H9 (cell line): ENCODE measurements at regions not wholly inside any gene's neighbourhood (a gene's known extent, or its start where the extent isn't known, plus 50 kb on each side); places are given as distances from the start of the nearest gene placed in this dataset.

ENCODE experiments used
- DNase-seq: peaks from one replicate; pipeline ENCODE4 v3.0.0-alpha.2; 2017
- H2AFZ ChIP-seq: one replicate; pipeline ENCODE4 v1.6.1; 2013; ENCODE audit warnings: mild to moderate bottlenecking, low read length, control low read depth, moderate library complexity
- H2AK5ac ChIP-seq: 2 replicates; pipeline ENCODE4 v1.6.1; 2013; ENCODE audit warnings: low read length, control low read depth, mixed read lengths; ENCODE audit not compliant: insufficient read length
- H2BK120ac ChIP-seq: one replicate; pipeline ENCODE4 v1.6.1; 2013; ENCODE audit warnings: low read depth, mild to moderate bottlenecking, low read length, control low read depth, inconsistent platforms; ENCODE audit not compliant: poor library complexity, severe bottlenecking
- H2BK12ac ChIP-seq: 2 replicates; pipeline ENCODE4 v1.6.1; 2013; ENCODE audit warnings: low read length, control low read depth, mixed read lengths, low read depth; ENCODE audit not compliant: insufficient read length
- H2BK15ac ChIP-seq: 2 replicates; pipeline ENCODE4 v1.6.1; 2013; ENCODE audit warnings: low read depth, low read length, control low read depth
- H2BK20ac ChIP-seq: one replicate; pipeline ENCODE4 v1.6.1; 2013; ENCODE audit warnings: low read depth, mild to moderate bottlenecking, low read length, control low read depth, inconsistent platforms; ENCODE audit not compliant: poor library complexity, severe bottlenecking
- H2BK5ac ChIP-seq: 2 replicates; pipeline ENCODE4 v1.6.1; 2013; ENCODE audit warnings: low read length, control low read depth, mixed read lengths; ENCODE audit not compliant: insufficient read length
- H3K14ac ChIP-seq: 2 replicates; pipeline ENCODE4 v1.6.1; 2013; ENCODE audit warnings: low read length, control low read depth; ENCODE audit not compliant: insufficient read depth
- H3K18ac ChIP-seq: 2 replicates; pipeline ENCODE4 v1.6.1; 2013; ENCODE audit warnings: low read depth, mild to moderate bottlenecking, mixed read lengths, low read length, control low read depth; ENCODE audit not compliant: insufficient read length
- H3K23ac ChIP-seq: 2 replicates; pipeline ENCODE4 v1.6.1; 2013; ENCODE audit warnings: low read length, control low read depth, mixed read lengths, low read depth; ENCODE audit not compliant: insufficient read length
- H3K23me2 ChIP-seq: 2 replicates; pipeline ENCODE4 v1.6.1; 2013; ENCODE audit warnings: low read depth, mild to moderate bottlenecking, mixed read lengths, low read length, control low read depth; ENCODE audit not compliant: insufficient read length, poor library complexity, severe bottlenecking
- H3K27ac ChIP-seq: 2 replicates; pipeline ENCODE4 v1.5.1; 2013; ENCODE audit warnings: low read length, control low read depth, mixed read lengths, low read depth; ENCODE audit not compliant: insufficient read length
- H3K27me3 ChIP-seq: 2 replicates; pipeline ENCODE4 v1.6.1; 2013; ENCODE audit warnings: low read length, control low read depth, inconsistent platforms; ENCODE audit not compliant: insufficient read depth
- H3K4ac ChIP-seq: 2 replicates; pipeline ENCODE4 v1.6.1; 2013; ENCODE audit warnings: low read depth, mild to moderate bottlenecking, control low read depth, inconsistent platforms, low read length, moderate library complexity
- H3K4me1 ChIP-seq: 2 replicates; pipeline ENCODE4 v1.6.1; 2013; ENCODE audit warnings: low read length, control low read depth, inconsistent platforms; ENCODE audit not compliant: insufficient read depth
- H3K4me2 ChIP-seq: 2 replicates; pipeline ENCODE4 v1.6.1; 2013; ENCODE audit warnings: low read length, control low read depth, mixed read lengths; ENCODE audit not compliant: insufficient read length, insufficient read depth
- H3K56ac ChIP-seq: 2 replicates; pipeline ENCODE4 v1.6.1; 2013; ENCODE audit warnings: low read depth, mild to moderate bottlenecking, mixed read lengths, low read length, control low read depth; ENCODE audit not compliant: insufficient read length
- H3K79me1 ChIP-seq: 2 replicates; pipeline ENCODE4 v1.6.1; 2013; ENCODE audit warnings: low read depth, mild to moderate bottlenecking, moderate library complexity, low read length, control low read depth, inconsistent platforms; ENCODE audit not compliant: insufficient read depth, poor library complexity, severe bottlenecking
- H3K79me2 ChIP-seq: 2 replicates; pipeline ENCODE4 v1.6.1; 2013; ENCODE audit warnings: low read length, control low read depth, inconsistent platforms; ENCODE audit not compliant: insufficient read depth
- H3K9ac ChIP-seq: 2 replicates; pipeline ENCODE4 v1.6.1; 2013; ENCODE audit warnings: low read length, control low read depth, mixed read lengths; ENCODE audit not compliant: insufficient read length; ENCODE audit errors: extremely low read depth
- H3K9me3 ChIP-seq: one replicate; pipeline ENCODE4 v1.6.1; 2013; ENCODE audit warnings: low read depth, low read length, inconsistent platforms; ENCODE audit not compliant: control insufficient read depth
- H3T11ph ChIP-seq: one replicate; pipeline ENCODE4 v1.6.1; 2013; ENCODE audit warnings: mild to moderate bottlenecking, low read length, control low read depth, inconsistent platforms
- H4K20me1 ChIP-seq: one replicate; pipeline ENCODE4 v1.6.1; 2013; ENCODE audit not compliant: control insufficient read depth, insufficient read length, insufficient read depth
- H4K5ac ChIP-seq: 2 replicates; pipeline ENCODE4 v1.6.1; 2013; ENCODE audit warnings: low read depth, mild to moderate bottlenecking, mixed read lengths, low read length, control low read depth; ENCODE audit not compliant: insufficient read length
- H4K8ac ChIP-seq: replicated peaks from 2 replicates; pipeline ENCODE4 v1.6.1; 2013; ENCODE audit warnings: low read length, control low read depth, mixed read lengths, low read depth; ENCODE audit not compliant: insufficient read length
- H4K91ac ChIP-seq: 2 replicates; pipeline ENCODE4 v1.6.1; 2013; ENCODE audit warnings: low read depth, mild to moderate bottlenecking, moderate library complexity, mixed read lengths, low read length, control low read depth; ENCODE audit not compliant: insufficient read length
- H3K27ac Mint-ChIP-seq, 3 experiments: 2 replicates in 2 of 3; 3 replicates in 1 of 3; pipeline ENCODE4 v1.8.0; 2020 to 2021; ENCODE audit warnings: mixed read lengths in 3 of 3, mild to moderate bottlenecking in 1 of 3, moderate library complexity in 1 of 3
- H3K27me3 Mint-ChIP-seq: 2 replicates; pipeline ENCODE4 v1.8.0; 2021; ENCODE audit warnings: low read depth, mild to moderate bottlenecking, moderate library complexity, mixed read lengths
- H3K36me3 Mint-ChIP-seq, 3 experiments: 2 replicates in 2 of 3; 3 replicates in 1 of 3; pipeline ENCODE4 v1.8.0; 2020 to 2021; ENCODE audit warnings: low read depth in 3 of 3, mixed read lengths in 3 of 3; ENCODE audit not compliant: insufficient read depth in 1 of 3
- H3K4me1 Mint-ChIP-seq, 2 experiments: 2 replicates each; pipeline ENCODE4 v1.8.0; 2020; ENCODE audit warnings: mixed read lengths in 2 of 2
- H3K4me3 Mint-ChIP-seq, 2 experiments: 2 replicates in 1 of 2; 3 replicates in 1 of 2; pipeline ENCODE4 v1.8.0; 2020 to 2021; ENCODE audit warnings: mild to moderate bottlenecking in 2 of 2, mixed read lengths in 2 of 2, moderate library complexity in 1 of 2
- H3K9me3 Mint-ChIP-seq, 2 experiments: 2 replicates in 1 of 2; 3 replicates in 1 of 2; pipeline ENCODE4 v1.8.0; 2020; ENCODE audit warnings: mild to moderate bottlenecking in 2 of 2, mixed read lengths in 2 of 2, moderate library complexity in 1 of 2
- CTCF ChIP-seq: fragments of 200-600 bp; sonication (generic); conservative IDR thresholded peaks from 3 replicates; pipeline ENCODE4 v1.8.0; 2021; ENCODE audit warnings: antibody characterized with exemption, mild to moderate bottlenecking
- WGBS: extraction: QIAGEN DNeasy Blood & Tissue Kit; methylation state at CpG from one replicate; pipeline ENCODE4 v1.1.7; 2013; ENCODE audit warnings: missing lambda C conversion rate, low lambda C conversion rate, mixed read lengths; ENCODE audit not compliant: insufficient read length; ENCODE audit errors: extremely low coverage; 5-methylcytosine and 5-hydroxymethylcytosine counted together

- H3K18ac ChIP-seq, result no peak overlapping the region
- H2AFZ ChIP-seq, result no peak overlapping the region
- no peaks in the 10 kb centered on the region for H3K36me3 Mint-ChIP-seq
- H4K5ac ChIP-seq, result no peak overlapping the region
- no peaks in the 10 kb centered on the region for H3K27me3 Mint-ChIP-seq
- no peak overlapping the region for H3K23ac ChIP-seq
- H3K79me1 ChIP-seq, result no peaks in the 10 kb centered on the region
- H3K4me1 Mint-ChIP-seq, result peaks cover 21 to 22% of the 10 kb centered on the region in 2 experiments
- no peak overlapping the region for H3K56ac ChIP-seq
- H3K27ac ChIP-seq, result no peak overlapping the region
- H2AK5ac ChIP-seq, result no peak overlapping the region
- peak overlapping the region in 2 of 3 experiments; percentile 5 to 66; a peak in 1 of 7 replicates for H3K27ac Mint-ChIP-seq
- no peak overlapping the region for H4K8ac ChIP-seq
- no CpG with 5 or more reads among the region's 7 CpGs for WGBS
- no peaks in the 10 kb centered on the region for H4K20me1 ChIP-seq
- no peaks in the 10 kb centered on the region for H3K27me3 ChIP-seq
- H3K9me3 Mint-ChIP-seq, result no peaks in the 10 kb centered on the region
- no peaks in the 10 kb centered on the region for H3K9me3 ChIP-seq
- peak overlapping the region; percentile 12; the same call in 1 of the 2 replicates for H3K14ac ChIP-seq
- no peak overlapping the region for H2BK20ac ChIP-seq
- H3K4ac ChIP-seq, result no peak overlapping the region
- no peaks in the 10 kb centered on the region for H3K79me2 ChIP-seq
- H2BK15ac ChIP-seq, result no peak overlapping the region
- peak overlapping the region; percentile 67 for H3T11ph ChIP-seq
- H3K4me3 Mint-ChIP-seq, result no peak overlapping the region
- H3K4me2 ChIP-seq, result no peak overlapping the region
- no peak overlapping the region for H3K9ac ChIP-seq
- no peaks in the 10 kb centered on the region for H3K23me2 ChIP-seq
- peaks cover 2% of the 10 kb centered on the region; the same call in 1 of the 2 replicates for H3K4me1 ChIP-seq
- no peak for TF ChIP-seq CTCF
- no peak overlapping the region for H2BK5ac ChIP-seq
- no peak overlapping the region for H2BK12ac ChIP-seq
- DNase-seq, result no peak
- no peak overlapping the region for H2BK120ac ChIP-seq
- H4K91ac ChIP-seq, result no peak overlapping the region
These were observed 146.3 kb upstream of the CELF2 start for GRCh38 chr10:10871352-10871751.
